PC-3 (cell line): ENCODE measurements at regions not wholly inside any gene's neighbourhood (a gene's known extent, or its start where the extent isn't known, plus 50 kb on each side); places are given as distances from the start of the nearest gene placed in this dataset.

ENCODE experiments used
- ATAC-seq: fragments of 200-7000 bp; cut with Tn5 transposase; 2 replicates; pipeline ENCODE4 v1.9.1; 2020; ENCODE audit warnings: mild to moderate bottlenecking, moderate library complexity
- BruUV-seq: library from RNA; stranded (reverse); fragments of 400-500 nt; replicated peaks from 2 replicates; lab custom pipeline; 2021; lab: Mats Ljungman, UMichigan
- CTCF ChIA-PET: fragments of 300-600 bp; sonication (Branson Sonifier 250); formaldehyde crosslinking; loops from one replicate; lab custom pipeline; 2022; ENCODE audit warnings: antibody characterized with exemption; lab: Charles Lee
- POLR2A ChIA-PET: fragments of 300-600 bp; sonication (Branson Sonifier 250); formaldehyde crosslinking; loops from one replicate; lab custom pipeline; 2022; ENCODE audit warnings: antibody characterized with exemption; ENCODE audit not compliant: unreplicated experiment; lab: Charles Lee
- DNase-seq: peaks from one replicate; pipeline ENCODE4 v3.0.0-alpha.2; 2015
- H2AFZ ChIP-seq: fragments of 300-600 bp; sonication (generic); 2 replicates; pipeline ENCODE4 v1.6.0; 2016; ENCODE audit warnings: antibody characterized with exemption, low read length
- H3F3A ChIP-seq: fragments of 300-600 bp; sonication (generic); one replicate; pipeline ENCODE4 v1.6.0; 2017; ENCODE audit warnings: antibody characterized with exemption, low read length, control low read depth, mild to moderate bottlenecking; ENCODE audit not compliant: unreplicated experiment
- H3K27ac ChIP-seq: fragments of 300-600 bp; sonication (generic); 2 replicates; pipeline ENCODE4 v1.5.1; 2016; ENCODE audit warnings: mild to moderate bottlenecking, low read length
- H3K27me3 ChIP-seq: fragments of 300-600 bp; sonication (generic); 2 replicates; pipeline ENCODE4 v1.6.1; 2016; ENCODE audit warnings: low read length, mixed read lengths
- H3K36me3 ChIP-seq: fragments of 300-600 bp; sonication (generic); 2 replicates; pipeline ENCODE4 v1.6.1; 2016; ENCODE audit warnings: low read depth, mixed run types, low read length, mixed read lengths
- H3K4me1 ChIP-seq: fragments of 300-600 bp; sonication (generic); 2 replicates; pipeline ENCODE4 v1.5.1; 2016; ENCODE audit warnings: low read length; ENCODE audit not compliant: insufficient read depth
- H3K4me2 ChIP-seq: fragments of 300-600 bp; sonication (generic); 2 replicates; pipeline ENCODE4 v1.6.0; 2016; ENCODE audit warnings: low read length
- H3K4me3 ChIP-seq: fragments of 300-600 bp; sonication (generic); 2 replicates; pipeline ENCODE4 v1.5.1; 2016; ENCODE audit warnings: mild to moderate bottlenecking, low read length, mixed read lengths
- H3K79me2 ChIP-seq: fragments of 300-600 bp; sonication (generic); 2 replicates; pipeline ENCODE4 v1.6.1; 2017; ENCODE audit warnings: low read length, mixed read lengths
- H3K9ac ChIP-seq: fragments of 300-600 bp; sonication (generic); 2 replicates; pipeline ENCODE4 v1.6.0; 2016; ENCODE audit warnings: mild to moderate bottlenecking, low read length
- H3K9me2 ChIP-seq: fragments of 300-600 bp; sonication (generic); replicated peaks from 2 replicates; pipeline ENCODE4 v1.6.1; 2016; ENCODE audit warnings: mixed run types, low read length, mixed read lengths
- H3K9me3 ChIP-seq: fragments of 300-600 bp; sonication (generic); 2 replicates; pipeline ENCODE4 v1.6.1; 2016; ENCODE audit warnings: low read length, mixed read lengths
- H4K20me1 ChIP-seq: fragments of 300-600 bp; sonication (generic); 2 replicates; pipeline ENCODE4 v1.6.1; 2016; ENCODE audit warnings: low read length, mixed read lengths
- EZH2 ChIP-seq: fragments of 300-600 bp; sonication (generic); IDR thresholded peaks from one replicate; pipeline ENCODE4 v1.6.1; 2017; ENCODE audit warnings: antibody characterized with exemption, mild to moderate bottlenecking, low read length; ENCODE audit not compliant: unreplicated experiment
- EZH2phosphoT487 ChIP-seq: fragments of 300-600 bp; sonication (generic); IDR thresholded peaks from 2 replicates; pipeline ENCODE4 v1.6.1; 2018; ENCODE audit warnings: mild to moderate bottlenecking, antibody characterized with exemption, low read length, borderline replicate concordance
- intact Hi-C: fragments of 100-400 bp; cut with micrococcal nuclease; formaldehyde crosslinking; loops from 2 replicates; pipeline ENCODE4 v1.9.0; 2023
- TF ChIP-seq, protein P1 (sequence below): fragments of 300-600 bp; sonication (generic); conservative IDR thresholded peaks from 2 replicates; pipeline ENCODE4 v1.5.1; 2017; ENCODE audit warnings: antibody characterized with exemption, low read depth, mild to moderate bottlenecking, low read length

DNA sequence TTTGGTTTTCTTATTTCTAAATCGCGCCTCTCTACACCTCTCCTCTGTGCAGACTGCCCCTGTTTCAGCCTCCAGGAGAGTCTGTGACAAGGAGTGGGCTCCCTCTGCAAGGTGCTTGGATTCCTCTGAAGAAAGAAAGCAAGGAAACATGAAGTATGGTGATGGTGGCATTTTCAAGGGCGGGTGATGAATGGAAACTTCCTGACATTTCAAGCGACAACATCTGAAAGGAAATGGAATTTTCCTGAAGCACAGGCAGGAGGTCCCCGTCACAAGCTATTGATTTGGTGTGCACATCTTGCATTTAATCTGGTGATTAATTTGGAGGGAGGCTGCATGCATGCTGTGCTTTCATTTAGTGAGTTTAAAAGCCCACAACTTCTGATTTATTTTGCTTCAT is 164.6 kb upstream of the FGGY start:
- Histone ChIP-seq H3K27ac (no peak overlapping the region), H3K9me2 (no peaks in the 10 kb centered on the region), H3K9ac (no peak overlapping the region), H4K20me1 (no peaks in the 10 kb centered on the region), H3K27me3 (no peaks in the 10 kb centered on the region), H3K36me3 (no peaks in the 10 kb centered on the region), H3K4me1 (peaks cover 15% of the 10 kb centered on the region), H3K79me2 (no peaks in the 10 kb centered on the region), H3K4me3 (no peak overlapping the region), H3K9me3 (no peaks in the 10 kb centered on the region), H3K4me2 (no peak overlapping the region), H3F3A (no peaks in the 10 kb centered on the region), H2AFZ (no peak overlapping the region)
- ChIA-PET POLR2A (no interaction called here), CTCF (no interaction called here)
- intact Hi-C loops = no loop called here
- DNase-seq (no peak), ATAC-seq (no peak)
- BruUV-seq = no TSS peak
- TF ChIP-seq EZH2 (no peak), EZH2phosphoT487 (no peak)
- TF ChIP-seq, protein P1, sequence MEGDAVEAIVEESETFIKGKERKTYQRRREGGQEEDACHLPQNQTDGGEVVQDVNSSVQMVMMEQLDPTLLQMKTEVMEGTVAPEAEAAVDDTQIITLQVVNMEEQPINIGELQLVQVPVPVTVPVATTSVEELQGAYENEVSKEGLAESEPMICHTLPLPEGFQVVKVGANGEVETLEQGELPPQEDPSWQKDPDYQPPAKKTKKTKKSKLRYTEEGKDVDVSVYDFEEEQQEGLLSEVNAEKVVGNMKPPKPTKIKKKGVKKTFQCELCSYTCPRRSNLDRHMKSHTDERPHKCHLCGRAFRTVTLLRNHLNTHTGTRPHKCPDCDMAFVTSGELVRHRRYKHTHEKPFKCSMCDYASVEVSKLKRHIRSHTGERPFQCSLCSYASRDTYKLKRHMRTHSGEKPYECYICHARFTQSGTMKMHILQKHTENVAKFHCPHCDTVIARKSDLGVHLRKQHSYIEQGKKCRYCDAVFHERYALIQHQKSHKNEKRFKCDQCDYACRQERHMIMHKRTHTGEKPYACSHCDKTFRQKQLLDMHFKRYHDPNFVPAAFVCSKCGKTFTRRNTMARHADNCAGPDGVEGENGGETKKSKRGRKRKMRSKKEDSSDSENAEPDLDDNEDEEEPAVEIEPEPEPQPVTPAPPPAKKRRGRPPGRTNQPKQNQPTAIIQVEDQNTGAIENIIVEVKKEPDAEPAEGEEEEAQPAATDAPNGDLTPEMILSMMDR = no peak

DNA sequence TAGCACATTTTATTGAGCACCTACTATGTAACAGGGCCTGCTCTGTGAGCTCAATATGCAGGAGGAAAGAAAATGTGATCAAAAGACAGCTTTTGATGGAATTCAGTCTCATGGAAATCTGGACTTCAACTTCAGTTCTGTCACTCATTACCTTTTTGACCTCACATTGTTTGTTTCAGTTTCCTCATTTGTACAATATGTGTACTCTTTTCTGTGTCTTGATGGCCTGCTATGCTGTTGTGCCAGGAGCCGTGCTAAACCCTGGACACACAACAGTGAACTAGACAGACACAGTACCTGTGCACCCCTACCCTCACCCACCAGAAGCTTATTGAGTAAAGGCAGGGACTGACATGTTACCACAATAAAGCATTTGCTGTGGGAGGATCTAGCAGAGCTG is 162.9 kb upstream of the FGGY start:
- H2AFZ ChIP-seq = no peak overlapping the region
- H3K27me3 ChIP-seq = no peaks in the 10 kb centered on the region
- no peak overlapping the region for H3K4me3 ChIP-seq
- no peak overlapping the region for H3K9ac ChIP-seq
- no peaks in the 10 kb centered on the region for H3K9me2 ChIP-seq
- no peaks in the 10 kb centered on the region for H3K9me3 ChIP-seq
- no TSS peak for BruUV-seq
- intact Hi-C loops = no loop called here
- no peaks in the 10 kb centered on the region for H4K20me1 ChIP-seq
- CTCF ChIA-PET = no interaction called here
- H3K79me2 ChIP-seq = no peaks in the 10 kb centered on the region
- H3K27ac ChIP-seq = no peak overlapping the region
- H3F3A ChIP-seq = no peaks in the 10 kb centered on the region
- no peak for TF ChIP-seq EZH2phosphoT487
- no peak for TF ChIP-seq EZH2
- POLR2A ChIA-PET = no interaction called here
- no peak for ATAC-seq
- H3K4me1 ChIP-seq = peaks cover 11% of the 10 kb centered on the region
- no peak overlapping the region for H3K4me2 ChIP-seq
- no peak for DNase-seq
- H3K36me3 ChIP-seq = no peaks in the 10 kb centered on the region

DNA sequence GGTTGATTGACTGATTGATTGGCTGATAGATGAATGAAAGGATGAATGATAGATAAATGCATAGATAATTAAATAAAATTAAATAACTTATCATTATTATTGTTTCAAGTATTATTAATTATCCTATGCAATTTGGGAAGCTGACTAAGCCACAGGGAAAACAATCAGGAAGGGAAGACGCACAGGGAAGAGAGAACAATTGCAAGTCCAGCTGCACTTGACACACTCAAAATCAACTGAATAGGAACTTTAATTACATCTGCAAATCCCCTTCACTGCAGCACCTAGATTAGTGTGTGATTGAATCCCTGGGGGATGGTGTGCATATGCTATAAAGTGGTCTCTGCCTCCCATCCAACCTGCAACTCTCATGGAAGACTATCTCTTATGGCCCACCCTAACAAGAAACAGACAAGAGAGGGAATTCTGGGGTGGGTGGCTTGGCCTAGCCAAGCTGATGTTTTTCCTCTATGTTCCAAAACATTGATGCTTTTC is 161.1 kb upstream of the FGGY start:
- Histone ChIP-seq H3K9me3 (no peaks in the 10 kb centered on the region), H2AFZ (no peak overlapping the region), H3K9ac (no peak overlapping the region), H3K27ac (no peak overlapping the region), H3K36me3 (no peaks in the 10 kb centered on the region), H3K4me3 (no peak overlapping the region), H3K4me2 (no peak overlapping the region), H3F3A (no peaks in the 10 kb centered on the region), H3K79me2 (no peaks in the 10 kb centered on the region), H3K9me2 (no peaks in the 10 kb centered on the region), H3K4me1 (peaks cover 28% of the 10 kb centered on the region), H3K27me3 (no peaks in the 10 kb centered on the region), H4K20me1 (no peaks in the 10 kb centered on the region)
- BruUV-seq = no TSS peak
- ATAC-seq = no peak
- ChIA-PET POLR2A (no interaction called here), CTCF (no interaction called here)
- intact Hi-C loops = no loop called here
- no peak for TF ChIP-seq EZH2
- TF ChIP-seq, protein P1 = no peak
- TF ChIP-seq EZH2phosphoT487 = no peak
- DNase-seq = no peak
